OCI-LY7 (cell line): ENCODE measurements at regions not wholly inside any gene's neighbourhood (a gene's known extent, or its start where the extent isn't known, plus 50 kb on each side); places are given as distances from the start of the nearest gene placed in this dataset.

Experiments
- EZH2phosphoT487 ChIP-seq: fragments of 200-600 bp; sonication (generic); IDR thresholded peaks from 2 replicates; pipeline ENCODE4 v1.6.1; 2018; ENCODE audit warnings: low read depth, borderline replicate concordance, mild to moderate bottlenecking, mixed run types, antibody characterized with exemption, low read length, moderate library complexity, mixed read lengths
- TF ChIP-seq, protein P1 (sequence below): fragments of 200-600 bp; sonication (generic); conservative IDR thresholded peaks from 2 replicates; pipeline ENCODE4 v1.5.1; 2014; ENCODE audit warnings: mild to moderate bottlenecking, antibody characterized with exemption, low read length, moderate library complexity, mixed read lengths

GRCh38 chr7:16001477-16001876 is 315.0 kb upstream of the MEOX2 start:
- TF ChIP-seq, protein P1, sequence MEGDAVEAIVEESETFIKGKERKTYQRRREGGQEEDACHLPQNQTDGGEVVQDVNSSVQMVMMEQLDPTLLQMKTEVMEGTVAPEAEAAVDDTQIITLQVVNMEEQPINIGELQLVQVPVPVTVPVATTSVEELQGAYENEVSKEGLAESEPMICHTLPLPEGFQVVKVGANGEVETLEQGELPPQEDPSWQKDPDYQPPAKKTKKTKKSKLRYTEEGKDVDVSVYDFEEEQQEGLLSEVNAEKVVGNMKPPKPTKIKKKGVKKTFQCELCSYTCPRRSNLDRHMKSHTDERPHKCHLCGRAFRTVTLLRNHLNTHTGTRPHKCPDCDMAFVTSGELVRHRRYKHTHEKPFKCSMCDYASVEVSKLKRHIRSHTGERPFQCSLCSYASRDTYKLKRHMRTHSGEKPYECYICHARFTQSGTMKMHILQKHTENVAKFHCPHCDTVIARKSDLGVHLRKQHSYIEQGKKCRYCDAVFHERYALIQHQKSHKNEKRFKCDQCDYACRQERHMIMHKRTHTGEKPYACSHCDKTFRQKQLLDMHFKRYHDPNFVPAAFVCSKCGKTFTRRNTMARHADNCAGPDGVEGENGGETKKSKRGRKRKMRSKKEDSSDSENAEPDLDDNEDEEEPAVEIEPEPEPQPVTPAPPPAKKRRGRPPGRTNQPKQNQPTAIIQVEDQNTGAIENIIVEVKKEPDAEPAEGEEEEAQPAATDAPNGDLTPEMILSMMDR: no peak
- no peak for TF ChIP-seq EZH2phosphoT487
